Peyer's patch (tissue), 4 donors: ENCODE measurements at regions not wholly inside any gene's neighbourhood (a gene's known extent, or its start where the extent isn't known, plus 50 kb on each side); places are given as distances from the start of the nearest gene placed in this dataset.

Experiments
- POLR2A ChIP-seq, 2 donors: fragments of 450-650 bp; IDR thresholded peaks; one replicate each; pipeline ENCODE4 v1.5.1; 2017; ENCODE audit warnings: antibody characterized with exemption in 2 of 2, mild to moderate bottlenecking in 2 of 2, moderate library complexity in 2 of 2
- TF ChIP-seq, protein P1 (sequence below), 6 experiments: fragments of 450-650 bp in 4 of 6; fragments of 200-600 bp in 2 of 6; sonication (generic) in 1 of 6; IDR thresholded peaks; one replicate each; pipeline ENCODE4 v1.5.1; 2017 to 2019; ENCODE audit warnings: antibody characterized with exemption in 6 of 6, mild to moderate bottlenecking in 3 of 6, moderate library complexity in 1 of 6

- TF ChIP-seq, protein P1, sequence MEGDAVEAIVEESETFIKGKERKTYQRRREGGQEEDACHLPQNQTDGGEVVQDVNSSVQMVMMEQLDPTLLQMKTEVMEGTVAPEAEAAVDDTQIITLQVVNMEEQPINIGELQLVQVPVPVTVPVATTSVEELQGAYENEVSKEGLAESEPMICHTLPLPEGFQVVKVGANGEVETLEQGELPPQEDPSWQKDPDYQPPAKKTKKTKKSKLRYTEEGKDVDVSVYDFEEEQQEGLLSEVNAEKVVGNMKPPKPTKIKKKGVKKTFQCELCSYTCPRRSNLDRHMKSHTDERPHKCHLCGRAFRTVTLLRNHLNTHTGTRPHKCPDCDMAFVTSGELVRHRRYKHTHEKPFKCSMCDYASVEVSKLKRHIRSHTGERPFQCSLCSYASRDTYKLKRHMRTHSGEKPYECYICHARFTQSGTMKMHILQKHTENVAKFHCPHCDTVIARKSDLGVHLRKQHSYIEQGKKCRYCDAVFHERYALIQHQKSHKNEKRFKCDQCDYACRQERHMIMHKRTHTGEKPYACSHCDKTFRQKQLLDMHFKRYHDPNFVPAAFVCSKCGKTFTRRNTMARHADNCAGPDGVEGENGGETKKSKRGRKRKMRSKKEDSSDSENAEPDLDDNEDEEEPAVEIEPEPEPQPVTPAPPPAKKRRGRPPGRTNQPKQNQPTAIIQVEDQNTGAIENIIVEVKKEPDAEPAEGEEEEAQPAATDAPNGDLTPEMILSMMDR (IDR thresholded peaks at IDR 0.05) = no peak
- no peak for TF ChIP-seq POLR2A (IDR thresholded peaks at IDR 0.05)
Observed at GRCh38 chr18:47701134-47701533, 229.3 kb downstream of the SMAD2 start.
